OCI-LY3 (cell line): ENCODE measurements at regions not wholly inside any gene's neighbourhood (a gene's known extent, or its start where the extent isn't known, plus 50 kb on each side); places are given as distances from the start of the nearest gene placed in this dataset.

Source experiments
- EZH2phosphoT487 ChIP-seq: fragments of 200-600 bp; shearing (Covaris generic); IDR thresholded peaks from 2 replicates; pipeline ENCODE4 v1.6.1; 2018; ENCODE audit warnings: antibody characterized with exemption, mixed run types, low read depth
- TF ChIP-seq, protein P1 (sequence below): fragments of 200-600, 300-600 bp; sonication (generic); IDR thresholded peaks from 2 replicates; pipeline ENCODE4 v1.5.1; 2014; ENCODE audit warnings: antibody characterized with exemption, low read length, low read depth

DNA sequence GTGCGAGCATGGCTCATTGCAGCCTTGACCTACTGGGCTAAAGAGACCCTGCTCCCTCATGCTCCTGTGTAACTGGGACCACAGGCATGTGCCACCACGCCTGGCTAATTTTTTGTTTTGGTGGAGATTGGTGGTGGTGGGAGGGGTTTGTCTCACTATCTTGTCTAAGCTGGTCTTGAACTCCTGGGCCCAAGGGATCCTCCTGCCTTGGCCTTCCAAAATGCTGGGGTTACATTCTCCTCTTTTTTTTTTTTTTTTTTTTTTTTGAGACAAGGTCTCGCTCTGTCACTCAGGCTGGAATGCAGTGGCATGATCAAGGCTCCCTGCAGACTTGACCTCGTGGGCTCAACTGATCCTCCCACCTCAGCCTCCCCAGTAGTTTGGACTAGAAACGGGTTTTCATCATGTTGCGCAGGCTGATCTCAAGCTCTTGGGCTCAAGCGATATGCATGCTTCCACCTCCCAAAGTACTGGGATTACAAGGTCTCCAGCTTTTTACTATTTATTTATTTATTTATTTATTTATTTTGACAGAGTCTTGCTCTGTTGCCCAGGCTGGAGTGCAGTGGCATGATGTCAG lies 238.3 kb downstream of the MYCN start:
- TF ChIP-seq, protein P1, sequence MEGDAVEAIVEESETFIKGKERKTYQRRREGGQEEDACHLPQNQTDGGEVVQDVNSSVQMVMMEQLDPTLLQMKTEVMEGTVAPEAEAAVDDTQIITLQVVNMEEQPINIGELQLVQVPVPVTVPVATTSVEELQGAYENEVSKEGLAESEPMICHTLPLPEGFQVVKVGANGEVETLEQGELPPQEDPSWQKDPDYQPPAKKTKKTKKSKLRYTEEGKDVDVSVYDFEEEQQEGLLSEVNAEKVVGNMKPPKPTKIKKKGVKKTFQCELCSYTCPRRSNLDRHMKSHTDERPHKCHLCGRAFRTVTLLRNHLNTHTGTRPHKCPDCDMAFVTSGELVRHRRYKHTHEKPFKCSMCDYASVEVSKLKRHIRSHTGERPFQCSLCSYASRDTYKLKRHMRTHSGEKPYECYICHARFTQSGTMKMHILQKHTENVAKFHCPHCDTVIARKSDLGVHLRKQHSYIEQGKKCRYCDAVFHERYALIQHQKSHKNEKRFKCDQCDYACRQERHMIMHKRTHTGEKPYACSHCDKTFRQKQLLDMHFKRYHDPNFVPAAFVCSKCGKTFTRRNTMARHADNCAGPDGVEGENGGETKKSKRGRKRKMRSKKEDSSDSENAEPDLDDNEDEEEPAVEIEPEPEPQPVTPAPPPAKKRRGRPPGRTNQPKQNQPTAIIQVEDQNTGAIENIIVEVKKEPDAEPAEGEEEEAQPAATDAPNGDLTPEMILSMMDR = no peak
- TF ChIP-seq EZH2phosphoT487 = no peak
